ENCODE measurements at regions not wholly inside any gene's neighbourhood (a gene's known extent, or its start where the extent isn't known, plus 50 kb on each side); places are given as distances from the start of the nearest gene placed in this dataset.

DNA sequence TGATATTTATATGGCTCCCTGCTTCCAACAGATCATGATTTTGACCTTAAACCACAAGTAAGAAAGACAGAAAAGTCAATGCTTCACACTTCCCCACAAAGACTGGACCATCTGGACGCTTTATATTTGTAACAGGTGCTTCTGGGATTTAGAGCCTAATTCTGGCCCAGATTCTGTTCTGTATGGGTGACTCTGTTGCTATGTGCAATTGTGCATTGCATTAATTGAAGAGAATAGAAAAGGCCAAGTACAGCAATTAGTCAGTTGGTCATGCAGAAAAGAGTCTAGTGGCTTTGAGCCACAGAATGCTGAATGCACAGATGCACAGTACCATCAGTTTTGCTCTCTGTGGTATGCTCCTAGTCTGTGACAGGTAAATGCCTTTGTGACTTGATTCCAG, 657.4 kb upstream of the ATXN8OS start:
- Histone ChIP-seq H3K9me3 (no peaks in the 10 kb centered on the region), H3K4me1 (no peaks in the 10 kb centered on the region), H3K4me3 (ENCODE audit: low read depth, low read length) (no peak overlapping the region), H3K27me3 (no peaks in the 10 kb centered on the region), H3K36me3 (no peaks in the 10 kb centered on the region)
- no peak for DNase-seq
- TF ChIP-seq, protein P1, sequence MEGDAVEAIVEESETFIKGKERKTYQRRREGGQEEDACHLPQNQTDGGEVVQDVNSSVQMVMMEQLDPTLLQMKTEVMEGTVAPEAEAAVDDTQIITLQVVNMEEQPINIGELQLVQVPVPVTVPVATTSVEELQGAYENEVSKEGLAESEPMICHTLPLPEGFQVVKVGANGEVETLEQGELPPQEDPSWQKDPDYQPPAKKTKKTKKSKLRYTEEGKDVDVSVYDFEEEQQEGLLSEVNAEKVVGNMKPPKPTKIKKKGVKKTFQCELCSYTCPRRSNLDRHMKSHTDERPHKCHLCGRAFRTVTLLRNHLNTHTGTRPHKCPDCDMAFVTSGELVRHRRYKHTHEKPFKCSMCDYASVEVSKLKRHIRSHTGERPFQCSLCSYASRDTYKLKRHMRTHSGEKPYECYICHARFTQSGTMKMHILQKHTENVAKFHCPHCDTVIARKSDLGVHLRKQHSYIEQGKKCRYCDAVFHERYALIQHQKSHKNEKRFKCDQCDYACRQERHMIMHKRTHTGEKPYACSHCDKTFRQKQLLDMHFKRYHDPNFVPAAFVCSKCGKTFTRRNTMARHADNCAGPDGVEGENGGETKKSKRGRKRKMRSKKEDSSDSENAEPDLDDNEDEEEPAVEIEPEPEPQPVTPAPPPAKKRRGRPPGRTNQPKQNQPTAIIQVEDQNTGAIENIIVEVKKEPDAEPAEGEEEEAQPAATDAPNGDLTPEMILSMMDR (IDR thresholded peaks at IDR 0.05; ENCODE audit: low read depth, low read length): no peak

DNA sequence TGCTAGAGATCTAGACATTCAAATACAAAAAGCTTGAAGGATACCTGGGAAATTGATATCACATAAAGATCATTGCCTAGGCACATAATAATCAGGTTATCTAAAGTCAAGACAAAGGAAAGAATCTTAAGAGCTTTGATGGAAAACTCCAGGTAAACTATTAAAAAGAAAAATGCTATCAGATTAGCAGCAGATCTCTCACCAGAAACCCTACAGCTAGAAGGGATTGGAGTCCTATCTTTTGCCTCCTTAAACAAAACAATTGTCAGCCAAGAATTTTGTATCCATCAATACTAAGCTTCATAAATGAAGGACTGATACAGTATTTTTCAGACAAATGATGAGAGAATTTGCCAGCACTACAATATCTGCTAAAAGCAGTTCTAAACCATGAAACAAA, 682.4 kb upstream of the ATXN8OS start:
- H3K4me1 ChIP-seq: no peaks in the 10 kb centered on the region
- no peak overlapping the region for H3K4me3 ChIP-seq (ENCODE audit: low read depth, low read length)
- TF ChIP-seq, protein P1 (IDR thresholded peaks at IDR 0.05; ENCODE audit: low read depth, low read length): no peak
- H3K9me3 ChIP-seq: no peaks in the 10 kb centered on the region
- no peaks in the 10 kb centered on the region for H3K36me3 ChIP-seq
- H3K27me3 ChIP-seq: no peaks in the 10 kb centered on the region
- no peak for DNase-seq

DNA sequence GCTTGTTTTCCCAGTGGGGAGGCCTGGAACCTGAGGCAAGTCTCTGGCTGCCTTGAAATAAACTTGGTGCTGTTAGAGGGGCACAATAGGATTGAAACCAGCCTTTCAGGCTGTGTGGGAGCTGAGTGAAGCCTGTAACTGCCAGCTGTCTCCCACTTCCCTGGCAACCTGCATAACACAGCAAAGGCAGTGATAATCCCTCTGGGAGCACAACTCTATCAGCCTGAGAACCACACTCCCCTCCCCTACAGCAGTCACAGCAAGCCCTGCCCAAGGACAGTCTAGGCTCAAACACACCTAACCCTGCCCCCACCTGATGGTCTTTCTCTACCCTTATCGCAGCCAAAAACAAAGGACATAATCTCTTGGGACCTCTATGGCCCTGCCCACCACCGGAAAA, 683.8 kb upstream of the ATXN8OS start:
- Histone ChIP-seq H3K36me3 (no peaks in the 10 kb centered on the region), H3K27me3 (no peaks in the 10 kb centered on the region), H3K4me3 (ENCODE audit: low read depth, low read length) (no peak overlapping the region), H3K9me3 (no peaks in the 10 kb centered on the region), H3K4me1 (no peaks in the 10 kb centered on the region)
- peak; percentile 21 for DNase-seq
- TF ChIP-seq, protein P1 (IDR thresholded peaks at IDR 0.05; ENCODE audit: low read depth, low read length): no peak

DNA sequence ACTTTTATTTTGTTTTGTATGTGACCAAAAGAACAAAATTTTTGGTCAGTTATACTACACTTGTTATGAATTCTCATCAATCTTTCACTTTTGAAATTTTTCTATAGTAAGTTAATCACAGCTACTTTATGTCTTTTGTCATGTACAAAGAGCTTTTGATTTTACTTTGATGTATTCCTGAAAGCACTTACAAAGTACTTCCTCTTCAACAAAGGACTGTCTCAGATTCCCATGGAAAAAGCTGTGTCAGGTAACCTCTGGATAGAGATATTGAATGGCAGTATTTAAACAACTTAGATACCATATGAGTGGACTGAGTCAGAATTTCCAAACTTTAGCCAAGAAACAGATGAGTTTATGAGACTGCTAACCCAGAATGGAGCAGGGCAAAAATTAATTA, 689.3 kb upstream of the ATXN8OS start:
- no peak for DNase-seq
- H3K4me1 ChIP-seq: no peaks in the 10 kb centered on the region
- H3K9me3 ChIP-seq: no peaks in the 10 kb centered on the region; the same call in 1 of the 2 replicates
- TF ChIP-seq, protein P1 (IDR thresholded peaks at IDR 0.05; ENCODE audit: low read depth, low read length): no peak
- no peak overlapping the region for H3K4me3 ChIP-seq (ENCODE audit: low read depth, low read length)
- H3K36me3 ChIP-seq: no peaks in the 10 kb centered on the region
- no peaks in the 10 kb centered on the region for H3K27me3 ChIP-seq

DNA sequence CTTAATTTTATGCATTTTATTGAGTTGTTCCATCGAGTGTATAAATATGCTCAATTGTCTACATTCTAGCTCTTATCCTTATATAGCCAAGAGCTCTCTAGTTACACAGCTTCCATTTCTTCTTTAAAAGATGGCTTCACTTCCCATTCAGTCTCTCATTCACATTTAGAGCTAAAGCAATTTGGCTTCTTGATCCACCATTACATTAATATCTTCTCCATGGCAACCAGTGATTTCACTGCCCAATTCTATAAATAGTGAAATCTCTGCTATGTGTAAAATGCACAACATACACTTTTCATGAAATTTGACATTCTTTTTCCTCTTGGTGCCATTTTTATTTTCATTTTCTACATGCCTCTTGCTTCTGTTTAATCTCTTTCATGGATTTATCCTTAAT, 696.9 kb upstream of the ATXN8OS start:
- TF ChIP-seq, protein P1 (IDR thresholded peaks at IDR 0.05; ENCODE audit: low read depth, low read length): no peak

DNA sequence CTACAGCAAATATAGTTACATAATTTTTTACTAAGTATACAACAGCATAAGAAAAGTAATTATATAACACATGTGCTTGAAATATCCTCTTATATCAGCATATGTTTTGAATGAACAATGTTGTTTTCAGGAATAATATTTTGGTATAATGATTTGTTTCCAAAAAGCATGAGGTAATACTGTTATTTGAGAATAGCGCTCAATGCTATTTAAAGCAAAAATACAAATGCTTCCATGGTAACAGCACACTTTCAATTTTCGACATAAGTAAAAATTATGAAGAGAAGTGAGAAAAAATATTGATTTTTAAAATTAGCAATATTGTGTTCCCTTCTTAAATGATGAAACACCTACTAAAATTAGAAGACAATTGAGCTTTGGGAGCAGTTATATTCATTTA, 715.9 kb upstream of the ATXN8OS start:
- Histone ChIP-seq H3K4me3 (ENCODE audit: low read depth, low read length) (no peak overlapping the region), H3K9me3 (no peaks in the 10 kb centered on the region), H3K27me3 (no peaks in the 10 kb centered on the region), H3K4me1 (no peaks in the 10 kb centered on the region), H3K36me3 (no peaks in the 10 kb centered on the region)
- TF ChIP-seq, protein P1 (IDR thresholded peaks at IDR 0.05; ENCODE audit: low read depth, low read length): no peak
- no peak for DNase-seq

More for the DNA sequence above, 696.9 kb upstream of the ATXN8OS start:
- no peaks in the 10 kb centered on the region for H3K36me3 ChIP-seq
- H3K27me3 ChIP-seq: no peaks in the 10 kb centered on the region
- no peaks in the 10 kb centered on the region for H3K4me1 ChIP-seq
- H3K4me3 ChIP-seq (ENCODE audit: low read depth, low read length): no peak overlapping the region
- DNase-seq: no peak
- peaks cover 3% of the 10 kb centered on the region; the same call in 1 of the 2 replicates for H3K9me3 ChIP-seq
